WTC11 (cell line): ENCODE measurements at regions not wholly inside any gene's neighbourhood (a gene's known extent, or its start where the extent isn't known, plus 50 kb on each side); places are given as distances from the start of the nearest gene placed in this dataset.

Experiments used
- CREB1 ChIP-seq: sonication (generic); formaldehyde crosslinking; IDR thresholded peaks from 2 replicates; pipeline ENCODE4 v1.8.0; 2023; ENCODE audit warnings: mild to moderate bottlenecking, missing genetic modification reagents
- JAZF1 ChIP-seq: fragments of 250-450 bp; sonication (Bioruptor Pico); IDR thresholded peaks from 2 replicates; pipeline ENCODE4 v1.9.0; 2021; ENCODE audit warnings: moderate library complexity, mild to moderate bottlenecking, inconsistent platforms
- JUN ChIP-seq: sonication (generic); formaldehyde crosslinking; IDR thresholded peaks from 2 replicates; pipeline ENCODE4 v1.8.0; 2023; ENCODE audit warnings: mild to moderate bottlenecking, missing genetic modification reagents
- NFE2L1 ChIP-seq: sonication (generic); formaldehyde crosslinking; IDR thresholded peaks from 2 replicates; pipeline ENCODE4 v1.8.1; 2023; ENCODE audit warnings: missing genetic modification reagents
- NFYB ChIP-seq: sonication (generic); formaldehyde crosslinking; conservative IDR thresholded peaks from 2 replicates; pipeline ENCODE4 v1.8.0; 2022; ENCODE audit warnings: low read depth, missing genetic modification reagents
- SMAD3 ChIP-seq: sonication (generic); formaldehyde crosslinking; IDR thresholded peaks from 2 replicates; pipeline ENCODE4 v1.8.0; 2022; ENCODE audit warnings: missing genetic modification reagents, mild to moderate bottlenecking, borderline replicate concordance
- TF ChIP-seq, protein P1 (sequence below): fragments of 200-600 bp; IDR thresholded peaks from 2 replicates; pipeline ENCODE4 v1.8.0; 2022; ENCODE audit warnings: antibody characterized with exemption
- TF ChIP-seq, protein P2 (sequence below): sonication (generic); formaldehyde crosslinking; conservative IDR thresholded peaks from 2 replicates; pipeline ENCODE4 v1.8.1; 2023; ENCODE audit warnings: mild to moderate bottlenecking, low read depth, missing genetic modification reagents, moderate library complexity
- TF ChIP-seq, protein P3 (sequence below): sonication (generic); formaldehyde crosslinking; IDR thresholded peaks from 2 replicates; pipeline ENCODE4 v1.8.1; 2022; ENCODE audit warnings: low read depth, mild to moderate bottlenecking, moderate library complexity, missing genetic modification reagents, borderline replicate concordance
- TF ChIP-seq, protein P4 (sequence below): sonication (generic); formaldehyde crosslinking; IDR thresholded peaks from 2 replicates; pipeline ENCODE4 v1.8.1; 2023; ENCODE audit warnings: mild to moderate bottlenecking, moderate library complexity, missing genetic modification reagents
- TF ChIP-seq, protein P5 (sequence below): sonication (generic); formaldehyde crosslinking; IDR thresholded peaks from 2 replicates; pipeline ENCODE4 v1.8.1; 2023; ENCODE audit warnings: mild to moderate bottlenecking, missing genetic modification reagents, moderate library complexity

DNA sequence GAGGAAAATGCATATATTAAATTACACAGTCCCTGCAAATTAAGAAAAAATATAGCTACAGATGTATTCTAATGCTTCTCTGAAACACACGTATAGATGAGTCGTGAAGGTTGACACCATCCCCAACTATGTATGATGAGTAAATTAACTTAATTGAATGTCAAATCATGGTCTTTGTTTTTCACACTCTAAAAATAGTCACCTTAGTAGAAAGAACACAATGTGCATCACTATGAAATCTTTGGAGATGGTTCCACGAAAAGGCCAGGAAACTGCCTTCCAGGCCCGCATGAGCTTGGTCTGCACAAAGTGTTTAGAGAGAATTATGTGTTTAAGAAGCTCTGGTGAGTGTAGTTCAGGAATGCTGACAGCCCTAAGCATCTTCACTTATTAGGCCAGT is 313.4 kb upstream of the IL12A start:
- TF ChIP-seq SMAD3 (CRISPR knock-in tag): no peak
- TF ChIP-seq, protein P1, sequence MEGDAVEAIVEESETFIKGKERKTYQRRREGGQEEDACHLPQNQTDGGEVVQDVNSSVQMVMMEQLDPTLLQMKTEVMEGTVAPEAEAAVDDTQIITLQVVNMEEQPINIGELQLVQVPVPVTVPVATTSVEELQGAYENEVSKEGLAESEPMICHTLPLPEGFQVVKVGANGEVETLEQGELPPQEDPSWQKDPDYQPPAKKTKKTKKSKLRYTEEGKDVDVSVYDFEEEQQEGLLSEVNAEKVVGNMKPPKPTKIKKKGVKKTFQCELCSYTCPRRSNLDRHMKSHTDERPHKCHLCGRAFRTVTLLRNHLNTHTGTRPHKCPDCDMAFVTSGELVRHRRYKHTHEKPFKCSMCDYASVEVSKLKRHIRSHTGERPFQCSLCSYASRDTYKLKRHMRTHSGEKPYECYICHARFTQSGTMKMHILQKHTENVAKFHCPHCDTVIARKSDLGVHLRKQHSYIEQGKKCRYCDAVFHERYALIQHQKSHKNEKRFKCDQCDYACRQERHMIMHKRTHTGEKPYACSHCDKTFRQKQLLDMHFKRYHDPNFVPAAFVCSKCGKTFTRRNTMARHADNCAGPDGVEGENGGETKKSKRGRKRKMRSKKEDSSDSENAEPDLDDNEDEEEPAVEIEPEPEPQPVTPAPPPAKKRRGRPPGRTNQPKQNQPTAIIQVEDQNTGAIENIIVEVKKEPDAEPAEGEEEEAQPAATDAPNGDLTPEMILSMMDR: no peak
- TF ChIP-seq, protein P2, sequence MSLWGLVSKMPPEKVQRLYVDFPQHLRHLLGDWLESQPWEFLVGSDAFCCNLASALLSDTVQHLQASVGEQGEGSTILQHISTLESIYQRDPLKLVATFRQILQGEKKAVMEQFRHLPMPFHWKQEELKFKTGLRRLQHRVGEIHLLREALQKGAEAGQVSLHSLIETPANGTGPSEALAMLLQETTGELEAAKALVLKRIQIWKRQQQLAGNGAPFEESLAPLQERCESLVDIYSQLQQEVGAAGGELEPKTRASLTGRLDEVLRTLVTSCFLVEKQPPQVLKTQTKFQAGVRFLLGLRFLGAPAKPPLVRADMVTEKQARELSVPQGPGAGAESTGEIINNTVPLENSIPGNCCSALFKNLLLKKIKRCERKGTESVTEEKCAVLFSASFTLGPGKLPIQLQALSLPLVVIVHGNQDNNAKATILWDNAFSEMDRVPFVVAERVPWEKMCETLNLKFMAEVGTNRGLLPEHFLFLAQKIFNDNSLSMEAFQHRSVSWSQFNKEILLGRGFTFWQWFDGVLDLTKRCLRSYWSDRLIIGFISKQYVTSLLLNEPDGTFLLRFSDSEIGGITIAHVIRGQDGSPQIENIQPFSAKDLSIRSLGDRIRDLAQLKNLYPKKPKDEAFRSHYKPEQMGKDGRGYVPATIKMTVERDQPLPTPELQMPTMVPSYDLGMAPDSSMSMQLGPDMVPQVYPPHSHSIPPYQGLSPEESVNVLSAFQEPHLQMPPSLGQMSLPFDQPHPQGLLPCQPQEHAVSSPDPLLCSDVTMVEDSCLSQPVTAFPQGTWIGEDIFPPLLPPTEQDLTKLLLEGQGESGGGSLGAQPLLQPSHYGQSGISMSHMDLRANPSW (CRISPR knock-in tag): no peak
- TF ChIP-seq JAZF1 (CRISPR knock-in tag): no peak
- TF ChIP-seq, protein P3, sequence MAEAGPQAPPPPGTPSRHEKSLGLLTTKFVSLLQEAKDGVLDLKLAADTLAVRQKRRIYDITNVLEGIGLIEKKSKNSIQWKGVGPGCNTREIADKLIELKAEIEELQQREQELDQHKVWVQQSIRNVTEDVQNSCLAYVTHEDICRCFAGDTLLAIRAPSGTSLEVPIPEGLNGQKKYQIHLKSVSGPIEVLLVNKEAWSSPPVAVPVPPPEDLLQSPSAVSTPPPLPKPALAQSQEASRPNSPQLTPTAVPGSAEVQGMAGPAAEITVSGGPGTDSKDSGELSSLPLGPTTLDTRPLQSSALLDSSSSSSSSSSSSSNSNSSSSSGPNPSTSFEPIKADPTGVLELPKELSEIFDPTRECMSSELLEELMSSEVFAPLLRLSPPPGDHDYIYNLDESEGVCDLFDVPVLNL (CRISPR knock-in tag): no peak
- TF ChIP-seq NFE2L1 (CRISPR knock-in tag): no peak
- TF ChIP-seq, protein P4, sequence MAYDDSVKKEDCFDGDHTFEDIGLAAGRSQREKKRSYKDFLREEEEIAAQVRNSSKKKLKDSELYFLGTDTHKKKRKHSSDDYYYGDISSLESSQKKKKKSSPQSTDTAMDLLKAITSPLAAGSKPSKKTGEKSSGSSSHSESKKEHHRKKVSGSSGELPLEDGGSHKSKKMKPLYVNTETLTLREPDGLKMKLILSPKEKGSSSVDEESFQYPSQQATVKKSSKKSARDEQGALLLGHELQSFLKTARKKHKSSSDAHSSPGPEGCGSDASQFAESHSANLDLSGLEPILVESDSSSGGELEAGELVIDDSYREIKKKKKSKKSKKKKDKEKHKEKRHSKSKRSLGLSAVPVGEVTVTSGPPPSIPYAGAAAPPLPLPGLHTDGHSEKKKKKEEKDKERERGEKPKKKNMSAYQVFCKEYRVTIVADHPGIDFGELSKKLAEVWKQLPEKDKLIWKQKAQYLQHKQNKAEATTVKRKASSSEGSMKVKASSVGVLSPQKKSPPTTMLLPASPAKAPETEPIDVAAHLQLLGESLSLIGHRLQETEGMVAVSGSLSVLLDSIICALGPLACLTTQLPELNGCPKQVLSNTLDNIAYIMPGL (CRISPR knock-in tag): no peak
- no peak for TF ChIP-seq NFYB (CRISPR knock-in tag)
- TF ChIP-seq, protein P5, sequence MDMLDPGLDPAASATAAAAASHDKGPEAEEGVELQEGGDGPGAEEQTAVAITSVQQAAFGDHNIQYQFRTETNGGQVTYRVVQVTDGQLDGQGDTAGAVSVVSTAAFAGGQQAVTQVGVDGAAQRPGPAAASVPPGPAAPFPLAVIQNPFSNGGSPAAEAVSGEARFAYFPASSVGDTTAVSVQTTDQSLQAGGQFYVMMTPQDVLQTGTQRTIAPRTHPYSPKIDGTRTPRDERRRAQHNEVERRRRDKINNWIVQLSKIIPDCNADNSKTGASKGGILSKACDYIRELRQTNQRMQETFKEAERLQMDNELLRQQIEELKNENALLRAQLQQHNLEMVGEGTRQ: no peak
- no peak for TF ChIP-seq JUN
- no peak for TF ChIP-seq CREB1 (CRISPR knock-in tag)
